ENCODE measurements at regions not wholly inside any gene's neighbourhood (a gene's known extent, or its start where the extent isn't known, plus 50 kb on each side); places are given as distances from the start of the nearest gene placed in this dataset.

DNA sequence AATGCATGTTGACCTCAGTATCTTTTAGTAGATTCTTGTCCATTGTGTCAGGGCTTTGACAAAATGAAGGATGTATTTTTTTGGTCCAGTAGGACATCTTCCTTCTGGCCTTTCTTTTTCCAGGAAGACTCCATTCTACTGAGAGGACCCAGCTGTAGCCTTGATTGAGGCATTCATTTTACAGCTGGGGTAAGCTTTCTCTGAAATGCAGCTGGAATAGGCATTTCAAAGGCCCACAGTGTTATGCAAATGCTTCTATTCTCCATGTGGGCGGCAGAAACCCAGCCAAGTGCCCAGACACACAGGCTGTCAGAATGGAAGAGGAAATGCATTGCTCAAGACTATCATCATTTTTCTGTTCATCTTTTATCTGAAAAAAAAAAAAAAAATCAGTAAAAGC is 629.0 kb upstream of the CDH8 start:
- no peak for DNase-seq

DNA sequence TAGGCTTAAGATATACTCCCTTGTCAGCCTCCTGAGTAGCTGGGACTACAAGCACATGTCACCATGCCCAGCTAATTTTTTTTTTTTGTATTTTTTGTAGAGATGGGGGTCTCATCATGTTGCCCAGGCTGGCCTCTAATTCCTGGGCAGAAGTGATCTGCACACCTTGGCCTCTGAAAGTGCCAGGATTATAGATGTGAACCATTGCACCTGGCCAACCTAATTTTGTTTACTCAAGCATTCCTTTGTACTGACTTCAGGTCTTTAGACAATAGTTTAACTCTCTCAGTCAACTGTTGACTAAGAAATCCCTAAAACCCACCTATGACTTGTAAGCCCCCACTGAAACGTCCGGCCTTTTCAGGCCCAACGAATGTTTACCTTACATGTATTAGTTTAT is 628.3 kb upstream of the CDH8 start:
- DNase-seq, result no peak

DNA sequence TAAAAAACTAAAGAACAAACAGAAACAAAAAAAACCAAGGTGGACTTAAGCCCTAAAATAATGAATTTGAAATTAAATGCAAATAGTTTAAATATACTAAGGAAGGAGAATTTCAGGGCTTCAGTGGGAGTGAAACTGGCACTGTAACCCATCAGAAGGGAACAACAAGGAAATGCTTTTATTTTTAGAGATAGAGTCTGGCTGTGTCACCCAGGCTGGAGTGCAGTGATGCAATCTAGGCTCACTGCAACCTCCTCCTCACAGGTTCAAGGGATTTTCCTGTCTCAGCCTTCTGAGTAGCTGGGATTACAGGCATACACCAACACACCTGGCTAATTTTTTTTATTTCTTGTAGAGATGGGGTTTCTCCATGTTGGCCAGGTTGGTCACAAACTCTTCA is 625.2 kb upstream of the CDH8 start:
- DNase-seq, result no peak

DNA sequence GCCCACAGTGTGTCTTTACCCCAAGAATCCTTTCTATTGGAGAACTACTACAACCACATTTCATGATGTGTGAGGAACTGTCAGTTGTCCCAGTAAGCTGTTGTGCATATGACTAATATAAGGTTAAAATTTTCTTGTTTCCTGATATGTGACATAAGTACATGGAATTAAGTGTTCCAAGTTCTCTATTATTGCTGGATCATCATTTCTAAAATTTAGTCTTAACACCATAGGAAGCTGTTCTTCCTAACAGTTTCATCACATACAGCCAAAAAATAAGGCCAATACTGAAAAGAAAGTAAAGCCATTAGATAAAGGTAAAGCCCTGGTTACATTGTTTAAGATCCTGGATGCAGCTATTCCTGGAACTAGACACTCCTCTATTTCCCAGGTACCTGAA is 620.9 kb upstream of the CDH8 start:
- DNase-seq, result no peak

DNA sequence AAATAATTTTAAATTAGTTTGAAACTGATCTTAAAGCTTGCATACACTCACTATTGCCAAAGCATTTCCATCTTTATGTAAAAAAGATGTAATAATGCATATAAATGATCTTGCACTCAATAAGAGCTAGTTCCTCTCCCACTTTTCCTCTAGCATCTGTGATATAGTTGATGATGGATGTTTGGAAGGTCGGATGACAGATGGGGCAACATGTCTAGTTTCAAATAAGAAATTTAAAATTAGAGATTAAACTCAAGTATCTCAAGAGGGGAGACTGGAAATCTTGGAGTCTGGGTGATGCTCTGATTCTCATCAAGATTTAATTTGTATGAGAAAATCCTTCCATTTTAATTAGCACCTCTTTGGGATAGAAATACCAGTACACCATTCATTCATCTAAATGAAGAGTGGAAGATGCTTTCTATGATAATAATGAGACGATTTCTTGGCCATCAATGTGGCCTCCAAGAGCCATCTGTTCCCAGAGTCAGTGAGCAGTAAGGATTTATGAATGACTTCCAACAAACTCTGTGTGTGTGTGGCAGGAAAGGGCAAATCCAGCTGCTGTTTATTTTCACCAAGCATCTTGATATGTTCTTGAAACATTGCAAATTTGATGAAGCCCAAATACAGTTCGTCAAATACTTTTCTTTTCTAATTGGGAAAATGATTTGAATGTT is 616.3 kb upstream of the CDH8 start:
- no peak for DNase-seq

DNA sequence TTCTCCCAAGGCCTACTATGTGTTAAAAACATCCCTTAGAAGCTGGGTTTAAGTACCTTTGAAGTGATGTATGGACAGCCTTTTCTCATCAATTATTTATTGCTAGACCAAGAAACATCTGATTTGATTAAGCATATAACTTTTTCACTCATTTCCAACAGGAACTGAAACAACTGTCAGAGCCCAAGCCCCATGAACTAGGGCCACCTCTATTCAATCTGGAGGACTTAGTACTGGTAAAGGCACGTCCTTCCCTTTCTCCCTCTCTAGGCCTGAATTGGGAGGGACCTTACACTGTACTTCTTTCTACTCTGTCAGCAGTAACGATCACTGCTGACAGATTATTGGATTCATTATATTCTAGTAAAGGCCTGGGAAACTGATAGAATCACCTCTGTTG is 612.0 kb upstream of the CDH8 start:
- DNase-seq, result no peak

DNA sequence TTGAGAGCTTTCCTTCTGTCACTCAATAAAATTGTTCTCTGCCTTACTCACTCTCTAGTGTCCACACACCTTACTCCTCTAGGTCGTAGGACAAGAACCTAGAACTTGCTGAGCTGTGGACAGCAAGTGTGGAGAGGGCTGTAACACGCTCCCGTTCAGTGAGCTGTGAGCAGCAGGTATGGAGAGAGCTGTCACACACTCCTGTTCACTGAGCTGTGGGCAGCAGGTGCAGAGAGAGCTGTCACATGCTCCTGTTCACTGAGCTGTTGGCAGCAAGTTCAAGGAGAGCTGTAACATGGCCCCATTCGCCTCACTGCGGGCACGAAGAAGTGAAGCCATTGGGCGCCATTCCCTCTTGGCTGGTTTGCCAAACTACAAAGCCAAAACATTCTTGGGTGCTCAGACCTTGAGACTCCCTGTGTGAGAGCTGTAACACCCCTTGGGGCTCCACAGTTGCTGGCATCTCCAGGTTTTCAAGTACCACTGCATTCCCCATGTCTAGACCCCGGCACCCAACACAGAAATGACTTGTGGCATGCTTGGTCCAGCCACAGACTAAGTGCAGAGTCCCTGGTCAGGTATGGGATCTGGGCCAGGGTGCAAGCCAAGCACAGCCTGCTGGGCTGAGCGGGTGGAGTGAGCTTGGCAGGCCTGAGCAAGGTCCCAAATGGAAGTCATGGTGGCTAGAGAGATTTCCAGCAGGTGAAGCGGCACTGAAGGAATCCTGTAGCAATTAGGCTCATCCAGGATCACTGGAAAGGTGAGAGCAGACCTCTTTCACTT is 608.0 kb upstream of the CDH8 start:
- DNase-seq, result no peak

DNA sequence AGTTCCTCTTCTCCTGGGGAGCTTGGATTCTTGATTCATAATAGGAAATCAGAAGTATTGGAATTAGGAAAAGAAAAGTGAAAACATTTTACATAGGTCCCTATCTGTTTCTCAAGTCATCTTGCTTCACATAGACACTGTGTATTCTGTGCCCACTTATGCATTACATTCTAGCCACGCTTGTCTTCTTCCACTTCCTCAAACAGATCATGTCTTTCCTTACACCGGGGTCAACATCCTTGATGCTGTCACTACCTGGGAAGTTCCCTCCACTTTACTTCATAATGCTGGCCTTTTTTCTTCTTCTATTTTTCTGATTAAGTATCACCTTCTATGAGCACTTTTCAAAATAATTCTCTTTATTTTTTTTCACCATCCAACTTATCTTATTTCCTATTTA is 606.4 kb upstream of the CDH8 start:
- no peak for DNase-seq

DNA sequence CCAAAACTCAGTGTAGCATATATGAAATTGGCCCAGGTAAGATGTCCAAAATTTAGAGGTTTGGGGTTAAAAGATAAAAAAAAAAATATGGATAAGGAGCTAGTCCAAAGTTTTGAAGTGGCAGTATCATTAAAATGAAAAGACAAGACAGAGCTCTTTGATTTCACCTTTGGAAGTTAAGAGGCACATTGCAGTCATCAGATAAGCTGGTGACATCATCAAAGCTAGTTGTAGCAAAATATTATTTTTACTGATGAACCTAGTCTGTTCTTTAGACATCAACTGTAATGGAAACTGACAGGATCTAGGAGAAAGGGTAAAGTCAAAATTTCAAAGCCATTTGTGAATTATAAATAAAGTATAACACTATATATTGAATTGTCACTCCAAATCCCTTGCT is 603.7 kb upstream of the CDH8 start:
- no peak for DNase-seq

DNA sequence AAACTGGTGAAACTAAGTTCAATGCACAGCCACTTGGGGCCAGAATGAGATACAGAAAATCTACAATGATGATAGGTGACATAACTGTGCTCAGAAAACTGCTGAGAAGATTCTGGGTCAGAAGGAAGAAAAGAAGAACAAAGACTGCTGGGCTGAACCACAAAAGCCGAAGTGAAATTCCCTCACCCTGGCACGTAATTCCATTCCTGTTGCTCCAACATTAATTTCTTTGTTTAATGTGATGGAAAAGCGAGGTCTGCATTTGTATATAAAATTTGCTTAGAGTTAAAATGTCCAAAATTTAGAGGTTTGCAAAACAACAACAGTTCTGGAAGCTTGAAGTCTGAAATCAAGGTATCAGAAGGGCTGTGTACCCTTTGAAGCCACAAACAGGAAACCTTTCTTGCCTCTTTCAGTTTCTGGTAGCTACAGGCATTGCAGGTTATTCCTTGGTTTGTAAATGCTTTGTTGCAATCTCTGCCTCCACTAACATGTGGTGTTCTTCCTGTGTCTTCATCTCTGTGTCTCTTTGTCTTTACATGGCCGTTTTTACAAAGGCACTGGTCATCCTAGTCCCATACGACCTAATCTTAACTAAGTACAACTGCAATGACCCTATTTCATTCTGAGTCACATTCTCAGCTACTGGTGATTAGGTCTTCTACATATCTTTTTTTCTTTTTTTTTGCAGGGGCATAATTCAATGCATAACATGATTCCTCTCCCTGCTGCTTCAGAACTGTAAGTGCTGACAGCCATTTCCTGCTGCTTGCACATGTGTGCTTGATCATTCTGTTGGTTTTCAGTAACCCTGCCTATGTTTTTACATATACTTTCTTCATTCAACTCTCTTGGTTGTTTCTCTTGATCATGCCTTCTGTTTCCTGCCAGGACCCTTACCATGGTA is 603.0 kb upstream of the CDH8 start:
- no peak for DNase-seq

DNA sequence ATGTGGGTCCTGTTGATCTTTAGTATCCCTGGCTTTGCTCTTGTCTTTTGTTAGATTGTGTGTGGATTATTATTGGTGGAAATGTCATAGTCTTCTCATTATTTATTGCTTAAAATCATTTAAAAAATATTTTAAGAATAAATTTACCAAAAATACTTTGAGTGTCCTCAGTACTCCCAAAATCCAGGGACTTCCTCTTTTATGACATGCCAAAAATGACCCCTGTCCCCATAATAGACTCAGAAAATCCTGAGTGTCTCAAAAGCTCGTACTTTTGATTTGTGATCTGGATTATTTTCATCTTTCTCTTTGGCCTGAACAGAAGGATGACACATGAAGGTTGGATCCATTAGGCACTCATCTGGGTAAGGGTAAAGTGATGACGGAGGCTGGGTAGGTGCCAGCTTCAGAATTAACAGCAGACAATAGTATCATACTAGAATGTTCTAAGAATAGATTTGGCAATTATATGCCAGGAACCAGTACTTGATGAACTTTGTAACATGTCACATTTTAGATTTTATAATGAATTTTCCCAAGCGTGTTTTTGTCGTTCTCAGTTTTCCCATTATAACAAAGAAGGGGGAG is 602.2 kb upstream of the CDH8 start:
- no peak for DNase-seq

DNA sequence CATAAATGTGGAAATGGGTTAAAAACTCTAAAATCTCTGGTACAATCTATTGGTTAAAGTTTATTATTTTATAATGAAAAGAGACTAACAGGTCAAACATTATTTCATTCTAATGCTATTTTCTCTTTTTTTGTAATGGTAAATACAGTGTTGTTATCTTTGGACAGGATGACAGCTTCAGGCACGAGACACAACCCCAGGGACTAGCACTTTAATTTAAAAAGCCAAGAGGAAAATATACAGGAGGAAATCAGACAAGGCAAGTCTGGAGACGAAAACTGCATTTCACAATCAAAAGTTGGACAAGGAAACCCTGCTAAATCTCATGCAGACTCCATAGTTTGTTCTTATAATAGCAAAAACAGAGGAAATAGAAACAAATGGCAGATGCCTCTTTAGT is 589.1 kb upstream of the CDH8 start:
- no peak for DNase-seq

DNA sequence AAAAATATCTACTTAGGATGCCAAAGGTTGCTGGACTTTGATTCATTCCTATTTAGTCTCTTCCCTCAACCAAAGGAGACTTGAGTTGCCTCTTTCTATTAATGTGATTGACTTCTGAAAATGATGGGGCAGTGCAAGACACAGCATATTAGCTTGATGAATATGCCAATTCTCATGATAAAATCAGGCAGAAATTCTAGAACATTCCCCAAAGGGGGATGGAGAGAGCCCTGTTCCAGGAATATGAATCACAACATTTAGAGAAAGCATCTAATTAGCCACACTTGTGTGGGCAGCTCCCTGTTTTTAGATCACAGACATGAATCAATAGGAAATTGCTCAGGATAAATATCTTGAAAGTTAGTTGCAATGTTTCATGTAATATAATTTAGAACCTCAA is 584.0 kb upstream of the CDH8 start:
- no peak for DNase-seq

DNA sequence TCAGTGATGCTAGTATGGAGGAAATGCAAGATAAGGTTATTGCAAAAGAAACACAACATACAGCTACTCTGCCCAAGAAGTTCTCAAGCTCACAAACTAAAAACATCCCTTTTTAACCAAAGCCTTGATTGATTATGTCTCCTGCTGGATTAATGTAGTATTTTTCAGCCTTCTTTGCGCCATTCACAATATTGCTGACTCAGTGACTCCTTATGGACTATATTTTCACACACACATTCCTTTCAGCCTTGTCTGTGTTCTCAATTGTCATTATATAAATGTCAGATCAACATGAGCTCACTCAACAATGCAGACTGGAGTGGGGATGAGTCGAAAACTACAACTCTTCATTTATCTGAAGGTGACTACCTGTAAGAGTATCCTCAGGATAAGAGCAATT is 579.3 kb upstream of the CDH8 start:
- no peak for DNase-seq

DNA sequence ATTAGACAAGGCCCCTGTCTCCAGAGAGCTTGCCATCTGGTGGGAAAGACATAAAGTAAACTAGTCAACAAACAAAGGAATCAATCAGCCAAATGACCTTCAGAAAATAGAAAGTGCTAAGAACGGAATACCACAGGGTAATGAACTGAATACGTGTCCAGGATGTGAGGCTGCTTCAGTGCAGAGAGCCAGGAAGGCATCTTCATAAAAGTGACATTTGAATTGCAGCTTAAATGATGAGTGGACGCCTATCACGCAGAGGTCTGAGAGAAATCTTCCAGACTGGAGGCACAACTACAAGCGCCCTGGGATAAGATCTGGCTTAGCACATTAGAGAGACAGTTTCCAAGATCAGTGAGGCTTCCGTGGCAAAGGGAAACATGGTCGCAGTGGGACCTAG is 574.1 kb upstream of the CDH8 start:
- no peak for DNase-seq

DNA sequence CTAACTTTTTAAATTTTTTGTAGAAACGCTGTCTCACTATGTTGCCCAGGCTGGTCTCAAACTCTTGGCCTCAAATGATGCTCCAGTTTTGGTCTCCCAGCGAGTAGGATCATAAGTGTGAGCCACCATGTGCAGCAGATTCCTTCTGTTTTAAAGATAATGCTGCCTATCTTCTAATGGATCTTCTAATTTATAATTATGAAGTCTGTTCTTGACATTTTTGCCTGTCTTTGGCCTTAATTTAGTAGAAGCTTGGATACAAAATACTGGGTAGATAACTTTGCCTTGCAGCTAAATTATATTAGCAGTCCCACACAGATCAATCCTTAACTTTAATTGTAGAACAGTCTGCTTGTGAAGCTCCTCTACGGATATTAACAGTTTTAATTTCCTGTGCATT is 566.6 kb upstream of the CDH8 start:
- DNase-seq, result no peak

DNA sequence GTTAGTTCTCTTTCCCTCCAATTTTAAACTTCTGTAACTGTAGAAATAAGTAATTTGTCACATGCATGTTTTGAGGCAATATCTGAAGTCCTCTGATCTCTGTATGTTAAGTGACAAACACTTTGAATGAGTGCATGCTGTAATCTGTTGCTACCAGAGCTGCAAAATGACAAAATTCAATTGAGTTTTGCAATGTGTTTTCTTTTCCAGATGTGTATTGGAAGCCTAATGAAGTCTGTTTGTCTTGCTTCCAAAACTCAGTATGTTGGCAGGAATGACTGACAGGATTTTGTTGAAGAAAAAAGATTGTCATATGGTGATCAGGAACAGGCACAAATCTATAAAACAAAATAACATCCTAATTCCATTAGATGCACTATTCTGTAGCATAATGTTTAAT is 561.6 kb upstream of the CDH8 start:
- DNase-seq, result no peak

DNA sequence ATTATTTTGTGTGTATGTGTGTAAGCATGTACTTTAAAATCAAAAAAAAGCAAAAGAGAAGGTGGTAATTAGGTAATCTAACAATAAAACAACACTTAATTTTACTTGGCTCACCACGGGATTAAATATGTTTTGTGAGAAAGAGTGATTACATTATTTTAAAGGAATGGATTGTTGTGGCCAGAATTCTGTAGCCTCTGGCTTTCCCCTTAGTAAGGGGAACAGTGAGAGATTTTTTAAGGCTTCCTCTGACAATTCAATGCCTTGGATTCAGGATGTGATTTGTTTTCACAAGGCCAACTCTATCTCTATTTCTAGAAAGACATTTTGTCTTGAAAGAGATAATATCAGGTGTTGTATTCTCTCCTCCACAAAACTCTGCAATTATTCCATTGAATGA is 560.3 kb upstream of the CDH8 start:
- no peak for DNase-seq

DNA sequence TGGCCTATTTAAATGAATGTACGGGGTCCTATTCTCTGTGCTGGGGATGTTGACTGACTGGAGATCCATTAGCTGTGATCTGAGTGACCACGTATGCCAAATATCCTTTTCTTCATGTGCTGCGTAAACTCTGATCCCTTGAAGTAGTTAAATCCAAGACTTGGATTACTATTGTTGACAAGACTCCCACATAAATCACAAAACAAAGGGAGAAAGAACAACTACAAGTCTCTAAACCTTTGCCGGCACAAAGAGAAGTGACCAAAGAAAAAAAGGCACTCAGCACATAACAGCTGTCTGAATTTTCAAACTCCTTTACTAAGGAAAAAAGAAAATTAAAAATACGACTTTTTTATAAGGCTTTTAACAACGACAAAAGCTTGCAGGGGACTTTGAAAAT is 559.9 kb upstream of the CDH8 start:
- DNase-seq, result no peak

DNA sequence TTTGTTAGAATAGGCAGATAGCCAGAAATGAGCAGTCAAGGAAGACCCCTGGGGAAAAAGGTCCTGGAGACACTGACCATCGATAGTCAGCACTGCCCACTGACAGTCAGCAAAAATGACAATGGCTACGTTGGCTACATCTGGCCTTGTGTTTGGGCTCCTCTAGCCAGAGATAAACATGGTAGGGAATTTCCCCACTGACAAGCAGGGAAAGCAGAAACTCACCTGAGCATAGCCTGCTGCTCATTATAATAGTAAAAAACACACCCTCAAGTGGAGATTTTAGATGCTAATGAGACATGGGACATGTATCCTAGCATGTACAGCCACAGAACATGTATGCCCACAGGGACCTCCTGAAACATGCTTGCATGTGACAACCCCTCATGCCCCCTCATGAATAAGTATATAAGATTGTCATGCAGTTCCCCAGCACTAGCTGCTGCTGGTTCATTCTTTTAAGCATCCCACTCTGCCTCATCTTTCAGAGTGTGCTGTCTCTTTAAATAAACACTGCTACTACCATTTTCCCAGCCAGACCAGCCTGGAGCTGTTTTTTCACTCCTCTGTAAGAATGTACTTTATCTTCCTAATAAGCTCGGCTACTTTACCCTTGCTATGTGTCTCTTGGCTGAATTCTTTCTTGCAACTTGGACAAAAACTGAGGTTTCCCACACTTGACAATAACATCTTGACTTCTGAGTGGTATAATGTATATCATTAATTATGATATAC is 550.1 kb upstream of the CDH8 start:
- DNase-seq, result no peak

DNA sequence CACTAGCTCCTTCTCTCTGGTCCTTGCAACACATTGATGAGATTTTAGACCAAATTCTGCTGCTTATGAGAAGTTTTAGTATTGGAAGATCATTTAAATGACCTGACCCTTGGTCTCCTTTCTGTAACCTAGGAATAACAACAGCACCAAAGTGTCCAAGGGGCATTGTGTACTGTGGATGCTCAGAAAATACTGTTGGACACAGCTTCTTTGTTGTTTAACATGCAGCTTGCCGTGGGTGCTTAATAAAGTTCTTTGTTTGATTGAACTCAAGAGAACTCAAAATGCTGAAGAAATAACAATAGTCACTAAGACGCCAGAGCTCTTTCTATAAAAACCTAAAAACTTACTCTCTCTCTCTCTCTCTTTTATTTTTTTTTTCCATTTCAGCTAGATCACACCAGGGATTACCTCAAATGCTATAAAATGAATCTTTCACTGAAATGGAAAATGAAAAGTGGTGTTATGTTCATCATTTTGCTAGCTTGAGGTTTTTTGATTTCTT is 548.9 kb upstream of the CDH8 start:
- no peak for DNase-seq

DNA sequence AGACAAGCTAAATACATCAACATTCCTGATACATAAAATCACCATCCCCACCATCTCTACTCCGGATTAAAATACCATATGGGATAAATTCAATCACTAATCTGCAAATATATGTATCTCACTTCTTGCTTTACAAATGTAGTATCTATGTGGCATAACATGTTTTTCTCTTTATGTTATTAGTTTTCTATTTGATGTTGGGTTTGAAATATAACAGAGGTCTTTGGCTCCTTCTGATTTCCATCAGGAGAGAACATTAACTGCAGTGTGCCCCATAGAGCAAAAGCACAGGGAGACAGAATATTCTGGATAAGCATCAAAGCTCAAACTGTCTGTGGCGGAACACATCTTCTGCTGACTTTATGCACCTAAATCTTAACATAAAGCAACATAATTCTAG is 547.2 kb upstream of the CDH8 start:
- no peak for DNase-seq

DNA sequence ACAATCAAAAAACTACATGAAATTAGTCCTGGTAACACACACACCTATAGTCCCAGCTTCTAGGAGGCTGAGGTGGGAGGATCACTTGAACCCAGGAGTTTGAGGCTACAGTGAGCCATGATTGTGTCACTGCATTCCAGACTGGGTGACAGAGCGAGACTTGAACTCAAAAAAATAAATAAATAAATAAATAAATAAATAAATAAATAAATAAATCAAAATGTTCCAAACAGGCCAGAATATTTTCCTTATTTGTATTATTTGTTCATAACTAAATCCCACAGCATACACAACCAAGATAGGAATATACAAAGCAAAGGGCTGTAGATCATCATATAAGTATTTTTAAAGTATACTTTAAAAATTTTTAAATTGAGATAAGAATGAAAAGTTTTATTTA is 537.2 kb upstream of the CDH8 start:
- DNase-seq, result no peak

All from NCI-H510A treated with DMSO at 0.1 percent for 48 hours (cell line).